Spleen (tissue), 7 donors: ENCODE measurements at regions not wholly inside any gene's neighbourhood (a gene's known extent, or its start where the extent isn't known, plus 50 kb on each side); places are given as distances from the start of the nearest gene placed in this dataset.

Source experiments
- POLR2AphosphoS5 ChIP-seq, 3 donors: sonication (generic); formaldehyde crosslinking; IDR thresholded peaks; one replicate each; pipeline ENCODE4 v1.5.1; 2017; ENCODE audit warnings: antibody characterized with exemption in 3 of 3
- TF ChIP-seq, protein P1 (sequence below), 11 experiments: fragments of 200-600 bp in 7 of 11; fragments of 450-650 bp in 4 of 11; sonication (generic) in 4 of 11; IDR thresholded peaks in 8 of 11; conservative IDR thresholded peaks in 3 of 11; 1 replicate in 7 of 11; 2 replicates in 4 of 11; pipeline versions ENCODE4 v1.4.0 to v1.8.0; 2016 to 2021; ENCODE audit warnings: antibody characterized with exemption in 11 of 11, inconsistent platforms in 4 of 11, mild to moderate bottlenecking in 1 of 11
- donor health status: DM: no; HTN: no; CAD: no; lungs with moderate emphysema.
- donor health status: DM: no; HTN: no; CAD: no.
- donor health status: DM: no; HTN: no; CAD: no.

DNA sequence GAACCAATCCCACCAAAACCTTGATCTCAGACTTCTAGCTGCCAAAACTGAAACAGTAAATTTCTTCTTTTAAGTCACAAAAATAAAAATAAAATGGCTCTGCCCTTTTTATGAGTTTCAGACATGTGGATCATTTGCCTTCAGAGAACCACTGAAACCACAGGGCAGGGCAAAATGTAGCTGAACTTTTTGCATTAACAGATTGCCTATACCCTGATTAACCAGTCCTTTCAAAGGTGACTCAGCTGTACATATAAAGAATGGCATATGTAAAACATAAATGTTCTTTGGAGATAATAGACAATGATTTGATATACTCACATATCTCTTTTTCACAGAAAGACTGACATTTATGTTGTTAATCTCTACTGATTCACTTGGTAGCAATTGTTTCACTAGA lies 187.1 kb upstream of the GRIN3A start:
- TF ChIP-seq, protein P1, sequence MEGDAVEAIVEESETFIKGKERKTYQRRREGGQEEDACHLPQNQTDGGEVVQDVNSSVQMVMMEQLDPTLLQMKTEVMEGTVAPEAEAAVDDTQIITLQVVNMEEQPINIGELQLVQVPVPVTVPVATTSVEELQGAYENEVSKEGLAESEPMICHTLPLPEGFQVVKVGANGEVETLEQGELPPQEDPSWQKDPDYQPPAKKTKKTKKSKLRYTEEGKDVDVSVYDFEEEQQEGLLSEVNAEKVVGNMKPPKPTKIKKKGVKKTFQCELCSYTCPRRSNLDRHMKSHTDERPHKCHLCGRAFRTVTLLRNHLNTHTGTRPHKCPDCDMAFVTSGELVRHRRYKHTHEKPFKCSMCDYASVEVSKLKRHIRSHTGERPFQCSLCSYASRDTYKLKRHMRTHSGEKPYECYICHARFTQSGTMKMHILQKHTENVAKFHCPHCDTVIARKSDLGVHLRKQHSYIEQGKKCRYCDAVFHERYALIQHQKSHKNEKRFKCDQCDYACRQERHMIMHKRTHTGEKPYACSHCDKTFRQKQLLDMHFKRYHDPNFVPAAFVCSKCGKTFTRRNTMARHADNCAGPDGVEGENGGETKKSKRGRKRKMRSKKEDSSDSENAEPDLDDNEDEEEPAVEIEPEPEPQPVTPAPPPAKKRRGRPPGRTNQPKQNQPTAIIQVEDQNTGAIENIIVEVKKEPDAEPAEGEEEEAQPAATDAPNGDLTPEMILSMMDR (IDR thresholded peaks at IDR 0.05 in 8 of 11, conservative IDR thresholded peaks at IDR 0.05 in 3 of 11), result no peak
- TF ChIP-seq POLR2AphosphoS5 (IDR thresholded peaks at IDR 0.05), result no peak
